HL-60 (cell line): ENCODE measurements at regions not wholly inside any gene's neighbourhood (a gene's known extent, or its start where the extent isn't known, plus 50 kb on each side); places are given as distances from the start of the nearest gene placed in this dataset.
"Not testable (repeated sequence)": the region's sequence is repeated elsewhere in the genome, so short reads cannot be mapped to it uniquely, and the experiment has no call there.

Experiments used
- DNase-seq, 2 experiments: peaks; one replicate each; pipeline ENCODE4 v3.0.0-alpha.2; 2010 to 2020; ENCODE audit warnings: low read depth in 1 of 2, low spot score in 1 of 2
- H3K27ac ChIP-seq: fragments of 250-450 bp; sonication (Bioruptor Pico); replicated peaks from 2 replicates; pipeline ENCODE4 v1.5.1; 2020; ENCODE audit warnings: mild to moderate bottlenecking, moderate library complexity
- H3K27me3 ChIP-seq: fragments of 250-450 bp; sonication (Bioruptor Pico); 2 replicates; pipeline ENCODE4 v1.5.1; 2021; ENCODE audit warnings: mild to moderate bottlenecking, moderate library complexity; ENCODE audit not compliant: insufficient read depth, poor library complexity, severe bottlenecking
- H3K4me3 ChIP-seq: replicated peaks from 2 replicates; pipeline ENCODE4 v1.5.1; 2011; ENCODE audit warnings: mild to moderate bottlenecking, control low read depth, low read length; ENCODE audit not compliant: insufficient read depth
- CTCF ChIP-seq: IDR thresholded peaks from one replicate; pipeline ENCODE4 v1.5.1; 2011; ENCODE audit warnings: low read length, control low read depth, inconsistent platforms; ENCODE audit not compliant: insufficient read depth
- GABPA ChIP-seq: IDR thresholded peaks from 2 replicates; pipeline ENCODE4 v1.6.1; 2012; ENCODE audit warnings: low read depth
- POLR2AphosphoS5 ChIP-seq: IDR thresholded peaks from 2 replicates; pipeline ENCODE4 v1.6.1; 2012; ENCODE audit warnings: low read depth
- SPI1 ChIP-seq: IDR thresholded peaks from 2 replicates; pipeline ENCODE4 v1.6.1; 2012; ENCODE audit warnings: low read depth, mild to moderate bottlenecking, borderline replicate concordance
- TF ChIP-seq, protein P1 (sequence below): IDR thresholded peaks from 2 replicates; pipeline ENCODE4 v1.6.1; 2012; ENCODE audit warnings: low read depth; ENCODE audit not compliant: insufficient replicate concordance

DNA sequence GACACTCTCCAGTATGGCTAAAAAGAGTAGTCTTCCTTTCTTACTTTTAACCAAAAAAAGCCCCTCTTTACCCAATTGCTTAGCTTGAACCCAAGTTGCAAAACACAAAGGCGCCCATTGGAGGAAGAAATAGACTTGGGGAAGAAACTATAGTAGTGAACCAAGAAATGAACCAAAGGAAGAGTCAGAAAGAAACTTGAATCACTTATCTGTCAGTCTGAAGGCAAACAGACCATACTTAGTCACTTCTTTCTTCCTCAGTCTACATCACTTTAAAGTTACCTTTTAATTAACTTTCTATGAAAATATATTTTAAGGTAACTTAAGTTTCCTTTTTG is 161.4 kb upstream of the GIMD1 start:
- no peak overlapping the region for H3K27ac ChIP-seq
- no peak for DNase-seq
- H3K27me3 ChIP-seq: no peaks in the 10 kb centered on the region
- TF ChIP-seq, protein P1, sequence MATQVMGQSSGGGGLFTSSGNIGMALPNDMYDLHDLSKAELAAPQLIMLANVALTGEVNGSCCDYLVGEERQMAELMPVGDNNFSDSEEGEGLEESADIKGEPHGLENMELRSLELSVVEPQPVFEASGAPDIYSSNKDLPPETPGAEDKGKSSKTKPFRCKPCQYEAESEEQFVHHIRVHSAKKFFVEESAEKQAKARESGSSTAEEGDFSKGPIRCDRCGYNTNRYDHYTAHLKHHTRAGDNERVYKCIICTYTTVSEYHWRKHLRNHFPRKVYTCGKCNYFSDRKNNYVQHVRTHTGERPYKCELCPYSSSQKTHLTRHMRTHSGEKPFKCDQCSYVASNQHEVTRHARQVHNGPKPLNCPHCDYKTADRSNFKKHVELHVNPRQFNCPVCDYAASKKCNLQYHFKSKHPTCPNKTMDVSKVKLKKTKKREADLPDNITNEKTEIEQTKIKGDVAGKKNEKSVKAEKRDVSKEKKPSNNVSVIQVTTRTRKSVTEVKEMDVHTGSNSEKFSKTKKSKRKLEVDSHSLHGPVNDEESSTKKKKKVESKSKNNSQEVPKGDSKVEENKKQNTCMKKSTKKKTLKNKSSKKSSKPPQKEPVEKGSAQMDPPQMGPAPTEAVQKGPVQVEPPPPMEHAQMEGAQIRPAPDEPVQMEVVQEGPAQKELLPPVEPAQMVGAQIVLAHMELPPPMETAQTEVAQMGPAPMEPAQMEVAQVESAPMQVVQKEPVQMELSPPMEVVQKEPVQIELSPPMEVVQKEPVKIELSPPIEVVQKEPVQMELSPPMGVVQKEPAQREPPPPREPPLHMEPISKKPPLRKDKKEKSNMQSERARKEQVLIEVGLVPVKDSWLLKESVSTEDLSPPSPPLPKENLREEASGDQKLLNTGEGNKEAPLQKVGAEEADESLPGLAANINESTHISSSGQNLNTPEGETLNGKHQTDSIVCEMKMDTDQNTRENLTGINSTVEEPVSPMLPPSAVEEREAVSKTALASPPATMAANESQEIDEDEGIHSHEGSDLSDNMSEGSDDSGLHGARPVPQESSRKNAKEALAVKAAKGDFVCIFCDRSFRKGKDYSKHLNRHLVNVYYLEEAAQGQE: no peak
- no peak for TF ChIP-seq GABPA
- no peak for TF ChIP-seq CTCF
- TF ChIP-seq SPI1: no peak
- no peak for TF ChIP-seq POLR2AphosphoS5
- no peak overlapping the region for H3K4me3 ChIP-seq

DNA sequence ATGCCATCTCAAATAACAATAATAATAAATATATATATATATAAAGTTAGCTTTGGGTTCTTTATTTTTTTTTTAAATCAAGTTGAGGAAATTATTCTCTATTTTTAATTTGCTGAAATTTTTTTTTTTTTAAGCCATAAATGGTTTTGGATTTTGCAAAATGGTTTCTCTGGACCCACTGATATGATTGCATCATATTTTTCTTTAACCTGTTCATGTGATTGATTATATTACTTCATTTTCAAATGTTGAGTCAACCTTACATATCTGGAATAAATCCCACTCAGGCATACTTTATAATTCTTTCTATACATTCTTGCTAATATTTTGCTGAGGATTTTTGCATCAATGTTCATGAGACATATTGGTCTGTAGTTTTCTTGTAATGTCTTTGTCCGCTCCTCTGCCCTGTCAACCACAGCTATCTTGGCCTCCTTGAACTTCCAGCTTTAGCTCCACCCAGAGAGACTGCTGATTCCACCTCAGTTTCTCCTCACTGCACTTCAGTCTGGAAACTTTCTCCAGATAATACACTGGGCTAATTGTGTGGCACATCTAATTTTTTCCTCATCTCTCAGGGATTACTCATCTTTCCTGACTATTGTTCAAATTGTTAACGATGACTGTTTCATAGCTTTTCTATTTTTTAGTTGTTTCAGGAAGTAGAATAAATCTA is 160.9 kb upstream of the GIMD1 start:
- no peak overlapping the region for H3K4me3 ChIP-seq
- H3K27me3 ChIP-seq: no peaks in the 10 kb centered on the region
- no peak for DNase-seq
- TF ChIP-seq CTCF: no peak
- no peak for TF ChIP-seq GABPA
- TF ChIP-seq, protein P1: no peak
- no peak for TF ChIP-seq SPI1
- no peak for TF ChIP-seq POLR2AphosphoS5
- no peak overlapping the region for H3K27ac ChIP-seq

- no peak for TF ChIP-seq CTCF
- TF ChIP-seq, protein P1: no peak
- no peak overlapping the region for H3K27ac ChIP-seq
- no peaks in the 10 kb centered on the region for H3K27me3 ChIP-seq
- H3K4me3 ChIP-seq: no peak overlapping the region
- DNase-seq: no peak
Observed at GRCh38 chr4:106527316-106527715, 158.7 kb upstream of the GIMD1 start.

GRCh38 chr4:106525425-106525824 is 156.8 kb upstream of the GIMD1 start:
- DNase-seq, H3K27ac ChIP-seq, H3K4me3 ChIP-seq, H3K27me3 ChIP-seq: not testable (repeated sequence)

GRCh38 chr4:106524772-106525171 is 156.2 kb upstream of the GIMD1 start:
- H3K4me3 ChIP-seq, DNase-seq, H3K27me3 ChIP-seq, H3K27ac ChIP-seq: not testable (repeated sequence)
